ENCODE measurements at regions not wholly inside any gene's neighbourhood (a gene's known extent, or its start where the extent isn't known, plus 50 kb on each side); places are given as distances from the start of the nearest gene placed in this dataset.

DNA sequence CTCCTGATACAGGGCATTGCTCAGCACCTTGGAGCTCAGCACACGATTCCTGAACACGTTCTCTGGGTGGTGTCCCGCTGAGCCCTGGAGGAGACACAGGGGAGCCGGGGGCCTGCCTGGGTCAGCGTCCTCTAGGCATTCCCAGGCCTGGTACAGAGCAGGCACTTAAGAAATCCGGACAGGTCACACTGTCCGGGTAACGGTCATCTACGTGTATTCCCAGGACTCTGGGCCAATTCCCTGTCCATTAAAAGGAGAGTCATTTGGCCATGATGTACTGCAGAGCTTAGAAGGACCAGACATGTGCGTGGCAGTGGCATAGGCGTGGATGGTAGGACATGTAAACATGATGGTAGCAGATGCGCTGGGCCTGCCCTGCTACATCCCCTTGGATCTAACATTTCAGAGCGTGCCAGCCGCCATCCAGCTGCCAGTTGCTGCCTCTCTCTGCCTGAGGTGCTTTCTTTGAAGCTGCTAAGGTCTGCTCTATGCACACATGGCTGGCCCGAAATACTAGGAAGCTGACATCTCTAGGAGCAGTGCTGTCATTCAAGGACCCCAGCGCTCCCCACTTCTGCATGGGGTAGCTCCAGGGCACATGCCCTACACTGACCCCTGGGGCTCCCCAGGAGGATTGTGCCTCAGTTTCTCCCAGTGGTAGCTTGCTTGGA is 273.1 kb upstream of the RTL1 start:
- H3K79me1 ChIP-seq (replicated peaks; ENCODE audit: low read length, poor library complexity, severe bottlenecking): no peaks in the 10 kb centered on the region
- H3K27ac ChIP-seq (ENCODE audit: low read length, poor library complexity, severe bottlenecking): no peak overlapping the region
- no peak overlapping the region for H2BK120ac ChIP-seq (ENCODE audit: low read depth, low read length)
- H2BK5ac ChIP-seq (ENCODE audit: low read depth, low read length, poor library complexity, severe bottlenecking): no peak overlapping the region
- no peak overlapping the region for H3K14ac ChIP-seq (ENCODE audit: low read length in 2 of 2)
- no peak overlapping the region for H3K4me3 ChIP-seq (ENCODE audit: insufficient read depth in 1 of 2, low read depth in 1 of 2, low read length in 2 of 2)
- no peak overlapping the region for H4K91ac ChIP-seq (ENCODE audit: low read length)
- no peak for DNase-seq
- H3K4ac ChIP-seq (ENCODE audit: low read depth in 1 of 2, low read length in 2 of 2): no peak overlapping the region
- no peak overlapping the region for H2BK15ac ChIP-seq (ENCODE audit: low read depth, poor library complexity, severe bottlenecking)
- H3K23ac ChIP-seq (ENCODE audit: low read length in 2 of 2): no peak overlapping the region
- no peak overlapping the region for H2AFZ ChIP-seq (ENCODE audit: low read depth, low read length)
- no peak overlapping the region for H2BK12ac ChIP-seq (ENCODE audit: low read length in 2 of 2)
- H3K4me1 ChIP-seq (ENCODE audit: control insufficient read depth, insufficient read depth, low read depth, low read length): no peaks in the 10 kb centered on the region
- no peak overlapping the region for H2AK5ac ChIP-seq (ENCODE audit: low read length, severe bottlenecking)
- H3K9me3 ChIP-seq (ENCODE audit: control insufficient read depth, low read length): peaks cover 13% of the 10 kb centered on the region
- 78% methylated on average over 16 of the region's 16 CpGs for whole genome bisulfite sequencing
- no peak overlapping the region for H3K18ac ChIP-seq (ENCODE audit: low read depth in 1 of 2, low read length in 2 of 2)
- H3K9ac ChIP-seq (ENCODE audit: low read length): no peak overlapping the region
- H3K36me3 ChIP-seq (ENCODE audit: control insufficient read depth in 1 of 2, insufficient read depth in 2 of 2, low read depth in 1 of 2, low read length in 2 of 2): no peaks in the 10 kb centered on the region
- H4K8ac ChIP-seq (ENCODE audit: low read length): no peak overlapping the region
- H3K4me2 ChIP-seq (ENCODE audit: low read length, poor library complexity, severe bottlenecking): no peak overlapping the region
- H3K27me3 ChIP-seq (ENCODE audit: control insufficient read depth in 1 of 2, insufficient read depth in 1 of 2, low read length in 2 of 2): peaks cover 0 to 23% of the 10 kb centered on the region in 2 experiments

DNA sequence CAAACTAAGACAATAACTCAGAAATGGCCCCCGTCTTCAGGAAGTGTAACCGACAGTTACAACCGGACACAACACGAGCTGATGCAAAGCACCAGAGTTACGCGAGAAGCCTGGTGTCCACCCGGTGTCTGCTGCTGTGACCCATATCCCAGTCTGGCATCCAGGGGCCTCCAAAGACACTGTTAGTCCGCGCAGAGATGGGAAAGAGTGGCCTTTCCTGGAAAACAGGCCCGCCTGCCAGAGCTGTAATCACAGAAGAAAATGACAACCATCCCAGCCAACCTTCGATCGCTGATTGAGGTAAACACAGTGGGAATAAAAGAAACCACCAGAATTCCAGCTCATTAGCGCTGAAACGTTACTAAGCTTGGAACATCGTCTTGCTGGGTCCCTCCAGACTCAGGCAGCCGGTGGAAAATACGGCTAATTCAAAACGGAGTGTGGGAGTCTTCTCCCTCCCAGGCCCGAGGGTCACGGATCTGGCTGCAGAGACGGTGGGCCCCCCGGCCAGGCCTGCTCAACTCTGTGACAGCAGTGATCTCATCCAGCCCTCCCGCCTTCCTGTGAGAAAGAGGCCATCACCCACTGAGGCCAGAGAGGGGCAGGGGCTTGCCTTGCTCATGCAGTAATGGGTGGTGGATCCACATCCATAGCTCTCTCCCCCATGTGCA is 273.9 kb upstream of the RTL1 start:
- WGBS: 60% methylated on average over 23 of the region's 23 CpGs

DNA sequence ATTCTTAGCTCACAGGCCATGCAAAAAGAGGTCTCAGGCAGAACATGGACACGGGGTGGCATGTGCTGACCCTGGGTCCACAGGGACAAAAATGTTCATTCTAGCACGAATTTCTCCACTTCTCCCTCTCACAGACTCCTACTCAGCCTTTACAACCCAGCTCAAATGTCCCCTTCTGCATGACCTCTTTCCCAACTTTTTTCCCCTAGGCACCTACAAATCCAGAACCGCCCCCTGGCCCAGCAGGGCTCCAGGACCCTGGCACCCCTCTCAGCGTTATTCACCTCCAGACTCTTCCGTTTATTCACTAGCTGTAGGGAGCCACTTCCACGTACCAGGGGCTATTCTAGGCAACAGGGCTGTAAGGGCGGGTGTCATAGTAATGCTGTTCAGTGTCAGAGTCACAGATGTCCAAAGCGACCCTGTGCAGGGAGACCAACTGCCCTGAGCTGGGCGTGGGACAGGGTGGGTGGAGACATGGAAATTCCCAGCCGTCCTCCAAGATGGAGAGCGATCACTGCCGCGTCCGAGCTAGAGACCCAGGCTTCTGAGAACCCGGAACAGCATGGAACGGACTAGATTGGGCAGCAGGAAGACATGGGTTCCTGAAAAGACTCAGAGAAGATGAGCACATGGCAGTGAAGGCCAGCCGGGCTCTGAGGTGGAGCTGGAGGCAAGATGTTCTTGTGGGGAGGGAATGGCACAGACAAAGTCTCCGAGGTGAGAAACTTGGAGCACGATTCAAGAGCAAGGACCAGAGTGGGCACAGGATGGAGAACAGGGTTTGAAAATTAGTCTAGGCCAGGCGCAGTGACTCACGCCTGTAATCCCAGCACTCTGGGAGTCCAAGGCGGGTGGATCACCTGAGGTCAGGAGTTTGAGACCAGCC is 274.9 kb upstream of the RTL1 start:
- Histone ChIP-seq H2BK120ac (ENCODE audit: low read depth, low read length) (no peak overlapping the region), H3K27ac (ENCODE audit: low read length, poor library complexity, severe bottlenecking) (no peak overlapping the region), H3K4ac (ENCODE audit: low read depth in 1 of 2, low read length in 2 of 2) (no peak overlapping the region), H3K4me1 (ENCODE audit: control insufficient read depth, insufficient read depth, low read depth, low read length) (peaks cover 1% of the 10 kb centered on the region), H3K18ac (ENCODE audit: low read depth in 1 of 2, low read length in 2 of 2) (no peak overlapping the region), H2BK5ac (ENCODE audit: low read depth, low read length, poor library complexity, severe bottlenecking) (no peak overlapping the region), H3K14ac (ENCODE audit: low read length in 2 of 2) (no peak overlapping the region), H2BK15ac (ENCODE audit: low read depth, poor library complexity, severe bottlenecking) (no peak overlapping the region), H3K4me2 (ENCODE audit: low read length, poor library complexity, severe bottlenecking) (no peak overlapping the region), H2AFZ (ENCODE audit: low read depth, low read length) (no peak overlapping the region), H2AK5ac (ENCODE audit: low read length, severe bottlenecking) (no peak overlapping the region), H4K8ac (ENCODE audit: low read length) (no peak overlapping the region), H4K91ac (ENCODE audit: low read length) (no peak overlapping the region), H2BK12ac (ENCODE audit: low read length in 2 of 2) (no peak overlapping the region), H3K79me1 (replicated peaks; ENCODE audit: low read length, poor library complexity, severe bottlenecking) (no peaks in the 10 kb centered on the region), H3K9ac (ENCODE audit: low read length) (no peak overlapping the region), H3K36me3 (ENCODE audit: control insufficient read depth in 1 of 2, insufficient read depth in 2 of 2, low read depth in 1 of 2, low read length in 2 of 2) (no peaks in the 10 kb centered on the region), H3K27me3 (ENCODE audit: control insufficient read depth in 1 of 2, insufficient read depth in 1 of 2, low read length in 2 of 2) (peaks cover 11 to 19% of the 10 kb centered on the region in 2 experiments), H3K23ac (ENCODE audit: low read length in 2 of 2) (no peak overlapping the region), H3K4me3 (ENCODE audit: insufficient read depth in 1 of 2, low read depth in 1 of 2, low read length in 2 of 2) (no peak overlapping the region), H3K9me3 (ENCODE audit: control insufficient read depth, low read length) (peaks cover 6% of the 10 kb centered on the region)
- WGBS: 84% methylated on average over 21 of the region's 22 CpGs
- no peak for DNase-seq

More for the DNA sequence above, 273.9 kb upstream of the RTL1 start:
- Histone ChIP-seq H2AK5ac (ENCODE audit: low read length, severe bottlenecking) (no peak overlapping the region), H2BK120ac (ENCODE audit: low read depth, low read length) (no peak overlapping the region), H3K23ac (ENCODE audit: low read length in 2 of 2) (no peak overlapping the region), H3K79me1 (replicated peaks; ENCODE audit: low read length, poor library complexity, severe bottlenecking) (no peaks in the 10 kb centered on the region), H2BK5ac (ENCODE audit: low read depth, low read length, poor library complexity, severe bottlenecking) (no peak overlapping the region), H3K4me2 (ENCODE audit: low read length, poor library complexity, severe bottlenecking) (no peak overlapping the region), H3K4ac (ENCODE audit: low read depth in 1 of 2, low read length in 2 of 2) (no peak overlapping the region), H3K4me3 (ENCODE audit: insufficient read depth in 1 of 2, low read depth in 1 of 2, low read length in 2 of 2) (no peak overlapping the region), H2BK12ac (ENCODE audit: low read length in 2 of 2) (no peak overlapping the region), H2AFZ (ENCODE audit: low read depth, low read length) (no peak overlapping the region), H3K36me3 (ENCODE audit: control insufficient read depth in 1 of 2, insufficient read depth in 2 of 2, low read depth in 1 of 2, low read length in 2 of 2) (no peaks in the 10 kb centered on the region), H3K27me3 (ENCODE audit: control insufficient read depth in 1 of 2, insufficient read depth in 1 of 2, low read length in 2 of 2) (peaks cover 5 to 23% of the 10 kb centered on the region in 2 experiments), H3K4me1 (ENCODE audit: control insufficient read depth, insufficient read depth, low read depth, low read length) (no peaks in the 10 kb centered on the region), H4K91ac (ENCODE audit: low read length) (no peak overlapping the region), H3K9ac (ENCODE audit: low read length) (no peak overlapping the region), H3K14ac (ENCODE audit: low read length in 2 of 2) (no peak overlapping the region), H3K27ac (ENCODE audit: low read length, poor library complexity, severe bottlenecking) (no peak overlapping the region), H4K8ac (ENCODE audit: low read length) (no peak overlapping the region), H2BK15ac (ENCODE audit: low read depth, poor library complexity, severe bottlenecking) (no peak overlapping the region), H3K9me3 (ENCODE audit: control insufficient read depth, low read length) (peaks cover 13% of the 10 kb centered on the region), H3K18ac (ENCODE audit: low read depth in 1 of 2, low read length in 2 of 2) (no peak overlapping the region)
- DNase-seq: no peak

DNA sequence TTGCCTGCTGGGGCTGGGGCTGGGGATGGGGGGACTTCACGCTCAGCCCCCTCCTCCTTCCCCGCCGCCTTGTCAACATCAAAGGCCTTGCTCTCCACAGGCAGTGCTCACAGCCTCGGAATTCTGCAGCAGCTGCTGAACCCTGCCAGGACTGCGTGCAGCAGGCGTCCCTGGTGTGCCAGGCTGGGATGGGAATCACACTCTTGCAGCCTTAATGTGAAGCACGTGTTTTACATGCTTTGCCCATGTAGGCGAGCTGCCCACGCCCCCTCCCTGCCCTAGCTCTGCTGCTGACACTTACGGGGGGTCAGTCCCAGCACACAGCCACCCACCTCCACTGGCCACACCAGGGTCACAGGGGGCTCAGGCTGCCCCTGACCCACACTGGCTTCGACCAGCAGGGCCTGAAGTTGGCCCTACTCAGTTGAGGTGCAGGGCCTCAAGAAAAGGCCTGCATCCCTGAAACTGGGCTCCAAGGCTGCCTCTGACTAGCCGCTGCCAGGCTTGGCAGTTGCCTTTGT is 276.2 kb upstream of the RTL1 start:
- no peak overlapping the region for H2AFZ ChIP-seq (ENCODE audit: low read depth, low read length)
- no peak overlapping the region for H3K4ac ChIP-seq (ENCODE audit: low read depth in 1 of 2, low read length in 2 of 2)
- no peaks in the 10 kb centered on the region for H3K79me1 ChIP-seq (replicated peaks; ENCODE audit: low read length, poor library complexity, severe bottlenecking)
- no peak for DNase-seq
- H3K23ac ChIP-seq (ENCODE audit: low read length in 2 of 2): no peak overlapping the region
- no peak overlapping the region for H2BK120ac ChIP-seq (ENCODE audit: low read depth, low read length)
- peaks cover 20 to 25% of the 10 kb centered on the region in 2 experiments for H3K27me3 ChIP-seq (ENCODE audit: control insufficient read depth in 1 of 2, insufficient read depth in 1 of 2, low read length in 2 of 2)
- H2BK12ac ChIP-seq (ENCODE audit: low read length in 2 of 2): no peak overlapping the region
- H3K4me3 ChIP-seq (ENCODE audit: insufficient read depth in 1 of 2, low read depth in 1 of 2, low read length in 2 of 2): peak overlapping the region in 1 of 2 experiments; percentile 3
- peaks cover 5% of the 10 kb centered on the region for H3K9me3 ChIP-seq (ENCODE audit: control insufficient read depth, low read length)
- H3K4me2 ChIP-seq (ENCODE audit: low read length, poor library complexity, severe bottlenecking): no peak overlapping the region
- H3K18ac ChIP-seq (ENCODE audit: low read depth in 1 of 2, low read length in 2 of 2): no peak overlapping the region
- no peak overlapping the region for H4K91ac ChIP-seq (ENCODE audit: low read length)
- H3K9ac ChIP-seq (ENCODE audit: low read length): no peak overlapping the region
- no peak overlapping the region for H2BK15ac ChIP-seq (ENCODE audit: low read depth, poor library complexity, severe bottlenecking)
- no peak overlapping the region for H2AK5ac ChIP-seq (ENCODE audit: low read length, severe bottlenecking)
- H3K14ac ChIP-seq (ENCODE audit: low read length in 2 of 2): no peak overlapping the region
- no peak overlapping the region for H2BK5ac ChIP-seq (ENCODE audit: low read depth, low read length, poor library complexity, severe bottlenecking)
- no peaks in the 10 kb centered on the region for H3K36me3 ChIP-seq (ENCODE audit: control insufficient read depth in 1 of 2, insufficient read depth in 2 of 2, low read depth in 1 of 2, low read length in 2 of 2)
- H3K27ac ChIP-seq (ENCODE audit: low read length, poor library complexity, severe bottlenecking): no peak overlapping the region
- no peak overlapping the region for H4K8ac ChIP-seq (ENCODE audit: low read length)
- H3K4me1 ChIP-seq (ENCODE audit: control insufficient read depth, insufficient read depth, low read depth, low read length): peaks cover 7% of the 10 kb centered on the region
- WGBS: 82% methylated on average over 12 of the region's 12 CpGs
